H1 (cell line): ENCODE measurements at regions not wholly inside any gene's neighbourhood (a gene's known extent, or its start where the extent isn't known, plus 50 kb on each side); places are given as distances from the start of the nearest gene placed in this dataset.

Source experiments
- CTCF ChIA-PET: fragments of 300-600 bp; sonication (Branson Sonifier 250); formaldehyde crosslinking; loops from one replicate; lab custom pipeline; 2021; ENCODE audit not compliant: partially characterized antibody; lab: Charles Lee
- POLR2A ChIA-PET: fragments of 300-600 bp; sonication (Branson Sonifier 250); formaldehyde crosslinking; loops from one replicate; lab custom pipeline; 2021; ENCODE audit warnings: inconsistent platforms; ENCODE audit not compliant: partially characterized antibody; lab: Charles Lee
- DNase-seq, 2 experiments: peaks; one replicate each; pipeline versions ENCODE4 v3.0.0 to v3.0.0-alpha.2; 2010 to 2022; ENCODE audit warnings: low spot score in 2 of 2, low read depth in 1 of 2, mixed read lengths in 1 of 2
- FAIRE-seq: peaks from 2 replicates; lab custom pipeline; 2011; peaks lifted over from hg19 to GRCh38; lab: Jason Lieb, UNC
- H2AFZ ChIP-seq: 2 replicates; pipeline ENCODE4 v1.8.1; 2012; ENCODE audit warnings: low read length, inconsistent platforms
- H2AK5ac ChIP-seq: 2 replicates; pipeline ENCODE4 v1.6.1; 2013; ENCODE audit warnings: low read depth, low read length
- H2BK120ac ChIP-seq: replicated peaks from 2 replicates; pipeline ENCODE3; 2013; ENCODE audit warnings: low read depth, low read length, inconsistent platforms
- H2BK12ac ChIP-seq: 2 replicates; pipeline ENCODE4 v1.6.1; 2013; ENCODE audit warnings: low read depth, low read length
- H2BK15ac ChIP-seq: 2 replicates; pipeline ENCODE4 v1.6.1; 2013; ENCODE audit warnings: low read length
- H2BK20ac ChIP-seq: 2 replicates; pipeline ENCODE4 v1.6.1; 2013; ENCODE audit warnings: low read length
- H2BK5ac ChIP-seq: 2 replicates; pipeline ENCODE4 v1.6.1; 2013; ENCODE audit warnings: low read depth, low read length
- H3K14ac ChIP-seq: 2 replicates; pipeline ENCODE4 v1.6.1; 2013; ENCODE audit warnings: inconsistent platforms; ENCODE audit not compliant: insufficient read length
- H3K18ac ChIP-seq: 2 replicates; pipeline ENCODE4 v1.6.1; 2013; ENCODE audit warnings: low read length; ENCODE audit errors: extremely low read depth
- H3K23ac ChIP-seq: 2 replicates; pipeline ENCODE4 v1.6.1; 2013; ENCODE audit warnings: inconsistent platforms; ENCODE audit not compliant: insufficient read length
- H3K23me2 ChIP-seq: 2 replicates; pipeline ENCODE4 v1.6.1; 2013; ENCODE audit warnings: low read depth, low read length
- H3K27ac ChIP-seq: 2 replicates; pipeline ENCODE4 v1.6.1; 2011; ENCODE audit warnings: low read depth, low read length, inconsistent platforms
- H3K27me3 ChIP-seq, 4 experiments: replicated peaks in 1 of 4; 1 replicate in 1 of 4; 2 replicates in 3 of 4; pipeline versions ENCODE4 v1.6.1 to v1.8.1; 2011 to 2013; ENCODE audit warnings: low read length in 3 of 4, mild to moderate bottlenecking in 3 of 4, inconsistent platforms in 2 of 4, mixed read lengths in 2 of 4, moderate library complexity in 1 of 4; ENCODE audit not compliant: control insufficient read depth in 3 of 4, insufficient read depth in 3 of 4; ENCODE audit errors: extremely low read depth in 1 of 4
- H3K36me3 ChIP-seq, 4 experiments: 2 replicates each; pipeline versions ENCODE4 v1.6.1 to v1.8.1; 2011 to 2013; ENCODE audit warnings: mild to moderate bottlenecking in 4 of 4, low read length in 3 of 4, moderate library complexity in 2 of 4, control low read depth in 1 of 4, inconsistent platforms in 1 of 4; ENCODE audit not compliant: insufficient read depth in 4 of 4, control insufficient read depth in 2 of 4
- H3K4ac ChIP-seq: replicated peaks from 2 replicates; pipeline ENCODE3; 2013; ENCODE audit warnings: low read length, low read depth, mixed read lengths, inconsistent platforms; ENCODE audit not compliant: insufficient read length
- H3K4me1 ChIP-seq, 4 experiments: replicated peaks in 1 of 4; 1 replicate in 1 of 4; 2 replicates in 3 of 4; pipeline versions ENCODE4 v1.6.1 to v1.8.1; 2011 to 2013; ENCODE audit warnings: low read length in 3 of 4, inconsistent platforms in 2 of 4, mixed read lengths in 1 of 4; ENCODE audit not compliant: insufficient read depth in 4 of 4, control insufficient read depth in 3 of 4
- H3K4me2 ChIP-seq, 2 experiments: 2 replicates each; pipeline versions ENCODE4 v1.6.1 to v1.8.1; 2011 to 2013; ENCODE audit warnings: low read depth in 2 of 2, low read length in 2 of 2, control low read depth in 1 of 2, inconsistent platforms in 1 of 2, mild to moderate bottlenecking in 1 of 2; ENCODE audit not compliant: insufficient read depth in 1 of 2
- H3K4me3 ChIP-seq, 4 experiments: fragments of 200-600, 300-600 bp in 1 of 4; sonication (generic), shearing (Covaris generic), sonication (Bioruptor Twin) in 1 of 4; 2 replicates each; pipeline versions ENCODE4 v1.5.1 to v1.8.1; 2011 to 2016; ENCODE audit warnings: low read length in 4 of 4, low read depth in 3 of 4, control low read depth in 2 of 4, inconsistent platforms in 2 of 4, mild to moderate bottlenecking in 2 of 4, mixed read lengths in 1 of 4, moderate library complexity in 1 of 4; ENCODE audit not compliant: insufficient read depth in 2 of 4; ENCODE audit errors: extremely low read depth in 1 of 4
- H3K56ac ChIP-seq: replicated peaks from 2 replicates; pipeline ENCODE3; 2013; ENCODE audit warnings: low read depth, mild to moderate bottlenecking, mixed read lengths, low read length, inconsistent platforms; ENCODE audit not compliant: insufficient read length
- H3K79me1 ChIP-seq: 2 replicates; pipeline ENCODE4 v1.6.1; 2013; ENCODE audit warnings: low read depth, low read length, control low read depth
- H3K79me2 ChIP-seq, 2 experiments: 2 replicates each; pipeline versions ENCODE4 v1.6.1 to v1.8.1; 2012 to 2013; ENCODE audit warnings: low read length in 2 of 2, mild to moderate bottlenecking in 2 of 2, inconsistent platforms in 1 of 2; ENCODE audit not compliant: insufficient read depth in 2 of 2, control insufficient read depth in 1 of 2
- H3K9ac ChIP-seq, 4 experiments: replicated peaks in 1 of 4; 1 replicate in 1 of 4; 2 replicates in 3 of 4; pipeline versions ENCODE4 v1.6.1 to v1.8.1; 2011 to 2013; ENCODE audit warnings: low read depth in 3 of 4, low read length in 3 of 4, control low read depth in 2 of 4, mild to moderate bottlenecking in 2 of 4, moderate library complexity in 2 of 4, inconsistent platforms in 1 of 4; ENCODE audit errors: extremely low read depth in 1 of 4
- H3K9me3 ChIP-seq, 2 experiments: 2 replicates each; pipeline versions ENCODE4 v1.6.1 to v1.8.1; 2012 to 2013; ENCODE audit warnings: mild to moderate bottlenecking in 2 of 2, moderate library complexity in 2 of 2, control low read depth in 1 of 2, inconsistent platforms in 1 of 2, low read depth in 1 of 2, low read length in 1 of 2, mixed read lengths in 1 of 2; ENCODE audit not compliant: insufficient read depth in 2 of 2
- H4K20me1 ChIP-seq, 2 experiments: replicated peaks in 1 of 2; 2 replicates each; pipeline versions ENCODE3 to v1.8.1; 2011 to 2013; ENCODE audit warnings: inconsistent platforms in 2 of 2, low read length in 2 of 2, mild to moderate bottlenecking in 1 of 2; ENCODE audit not compliant: insufficient read depth in 2 of 2, control insufficient read depth in 1 of 2
- H4K5ac ChIP-seq: 2 replicates; pipeline ENCODE4 v1.6.1; 2013; ENCODE audit warnings: low read length, low read depth, mixed read lengths, inconsistent platforms; ENCODE audit not compliant: insufficient read length
- H4K8ac ChIP-seq: 2 replicates; pipeline ENCODE4 v1.8.0; 2013; ENCODE audit warnings: mild to moderate bottlenecking, moderate library complexity, low read length, inconsistent platforms; ENCODE audit not compliant: insufficient read depth; ENCODE audit errors: extremely low read depth
- H4K91ac ChIP-seq: replicated peaks from 2 replicates; pipeline ENCODE3; 2013; ENCODE audit warnings: low read length, mixed read lengths, inconsistent platforms; ENCODE audit not compliant: insufficient read length
- CHD1 ChIP-seq: IDR thresholded peaks from 2 replicates; pipeline ENCODE4 v1.6.1; 2012; ENCODE audit warnings: low read depth, low read length, improper control_type of control experiment
- TBP ChIP-seq: IDR thresholded peaks from 2 replicates; pipeline ENCODE4 v1.6.1; 2011; ENCODE audit warnings: low read depth, low read length, improper control_type of control experiment
- TCF12 ChIP-seq: IDR thresholded peaks from 2 replicates; pipeline ENCODE4 v1.6.1; 2011; ENCODE audit warnings: low read depth, mild to moderate bottlenecking, low read length
- WGBS, 2 experiments: shearing (Covaris generic) in 1 of 2; methylation state at CpG; one replicate each; pipeline versions ENCODE4 v1.1.6 to v1.1.7; 2013 to 2015; ENCODE audit warnings: low lambda C conversion rate in 2 of 2, mixed read lengths in 2 of 2, inconsistent platforms in 1 of 2, low coverage in 1 of 2, missing lambda C conversion rate in 1 of 2; ENCODE audit not compliant: insufficient replicate concordance in 2 of 2, insufficient coverage in 1 of 2, insufficient read length in 1 of 2; ENCODE audit errors: extremely low coverage in 1 of 2, missing lambda C conversion rate in 1 of 2; 5-methylcytosine and 5-hydroxymethylcytosine counted together

DNA sequence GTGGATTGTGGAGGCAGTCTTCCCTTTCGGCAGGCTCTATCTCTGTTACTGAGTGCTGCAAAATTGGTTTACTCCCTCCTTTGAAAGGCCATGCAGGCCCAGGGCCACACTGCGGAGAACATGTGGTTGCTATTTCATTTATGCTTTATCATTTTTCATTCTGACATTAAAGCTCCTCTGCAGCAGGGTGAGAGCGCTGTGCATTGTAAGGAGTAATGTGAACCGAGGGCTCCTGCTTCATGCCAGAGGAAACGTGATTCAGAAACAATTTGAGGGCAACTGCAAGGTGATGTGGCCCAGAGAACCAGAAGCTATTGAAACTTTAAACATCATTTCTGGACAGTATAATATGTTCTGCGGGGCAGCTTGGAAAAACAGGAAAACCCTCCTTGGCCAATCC lies 341.6 kb upstream of the NT5C1B start:
- Histone ChIP-seq H3K23me2 (no peaks in the 10 kb centered on the region), H2BK15ac (no peak overlapping the region), H3K4me1 (peaks cover 0 to 3% (median 0%) of the 10 kb centered on the region in 4 experiments; a peak in 2 of 7 replicates), H3K79me1 (no peaks in the 10 kb centered on the region), H3K4me3 (no peak overlapping the region), H4K91ac (no peak overlapping the region), H3K4me2 (no peak overlapping the region), H3K4ac (no peak overlapping the region), H3K27ac (no peak overlapping the region), H3K27me3 (no peaks in the 10 kb centered on the region), H3K23ac (no peak overlapping the region), H3K18ac (no peak overlapping the region), H3K79me2 (no peaks in the 10 kb centered on the region), H3K9me3 (peaks cover 3 to 9% of the 10 kb centered on the region in 2 experiments; a peak in 1 of 4 replicates), H2AFZ (no peak overlapping the region), H2BK120ac (no peak overlapping the region), H4K20me1 (no peaks in the 10 kb centered on the region), H2BK12ac (no peak overlapping the region), H3K9ac (no peak overlapping the region), H4K8ac (no peak overlapping the region), H3K14ac (no peak overlapping the region), H4K5ac (no peak overlapping the region), H2AK5ac (no peak overlapping the region), H3K56ac (no peak overlapping the region), H2BK20ac (no peak overlapping the region), H3K36me3 (no peaks in the 10 kb centered on the region), H2BK5ac (no peak overlapping the region)
- no peak for FAIRE-seq
- WGBS, 2 experiments, result 92% methylated on average over 6 of the region's 6 CpGs; no CpG with 5 or more reads in 1 of the 2 experiments
- CTCF ChIA-PET, result interaction anchor here (1.0 to 1.1 kb wide), 2 partner anchors 181 to 188 kb away, joined by 3 read pairs; no protein-coding TSS in a partner anchor
- POLR2A ChIA-PET, result no interaction called here
- DNase-seq, result no peak
- TF ChIP-seq TCF12 (no peak), CHD1 (no peak), TBP (no peak)
